ENCODE measurements at regions not wholly inside any gene's neighbourhood (a gene's known extent, or its start where the extent isn't known, plus 50 kb on each side); places are given as distances from the start of the nearest gene placed in this dataset.

DNA sequence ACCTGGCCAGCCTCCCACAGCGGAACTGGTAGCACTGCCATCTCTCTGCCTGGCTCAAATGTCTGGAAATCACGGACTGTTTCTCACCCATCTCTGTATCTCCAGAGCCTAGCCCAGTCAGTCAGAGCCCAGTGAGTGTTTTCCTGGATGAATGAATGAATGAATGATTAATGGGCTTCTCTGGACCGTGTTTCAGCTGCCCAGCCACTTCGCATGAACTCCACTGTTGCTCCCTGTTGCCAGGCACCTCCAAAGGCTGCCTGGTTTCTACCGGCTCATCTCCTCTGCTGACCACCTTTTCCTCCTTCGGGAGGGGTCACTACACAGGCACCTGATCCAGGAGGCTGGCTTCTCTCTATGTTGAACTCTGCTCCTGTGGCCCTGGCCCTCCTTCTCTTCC lies 91.0 kb upstream of the SDK2 start:
- H3K36me3 ChIP-seq: no peaks in the 10 kb centered on the region
- no peak for DNase-seq
- intact Hi-C loops (cut with DNase I; ENCODE audit: low total_unique reads): no loop called here
- no peaks in the 10 kb centered on the region for H3K27me3 ChIP-seq
- no peak overlapping the region for H3K27ac ChIP-seq
- no peak for TF ChIP-seq POLR2A (IDR thresholded peaks at IDR 0.05)
- TF ChIP-seq, protein P1, sequence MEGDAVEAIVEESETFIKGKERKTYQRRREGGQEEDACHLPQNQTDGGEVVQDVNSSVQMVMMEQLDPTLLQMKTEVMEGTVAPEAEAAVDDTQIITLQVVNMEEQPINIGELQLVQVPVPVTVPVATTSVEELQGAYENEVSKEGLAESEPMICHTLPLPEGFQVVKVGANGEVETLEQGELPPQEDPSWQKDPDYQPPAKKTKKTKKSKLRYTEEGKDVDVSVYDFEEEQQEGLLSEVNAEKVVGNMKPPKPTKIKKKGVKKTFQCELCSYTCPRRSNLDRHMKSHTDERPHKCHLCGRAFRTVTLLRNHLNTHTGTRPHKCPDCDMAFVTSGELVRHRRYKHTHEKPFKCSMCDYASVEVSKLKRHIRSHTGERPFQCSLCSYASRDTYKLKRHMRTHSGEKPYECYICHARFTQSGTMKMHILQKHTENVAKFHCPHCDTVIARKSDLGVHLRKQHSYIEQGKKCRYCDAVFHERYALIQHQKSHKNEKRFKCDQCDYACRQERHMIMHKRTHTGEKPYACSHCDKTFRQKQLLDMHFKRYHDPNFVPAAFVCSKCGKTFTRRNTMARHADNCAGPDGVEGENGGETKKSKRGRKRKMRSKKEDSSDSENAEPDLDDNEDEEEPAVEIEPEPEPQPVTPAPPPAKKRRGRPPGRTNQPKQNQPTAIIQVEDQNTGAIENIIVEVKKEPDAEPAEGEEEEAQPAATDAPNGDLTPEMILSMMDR (IDR thresholded peaks at IDR 0.05): no peak
- no peaks in the 10 kb centered on the region for H3K9me3 ChIP-seq
- no peaks in the 10 kb centered on the region for H3K4me1 ChIP-seq
- no peak overlapping the region for H3K4me3 ChIP-seq

DNA sequence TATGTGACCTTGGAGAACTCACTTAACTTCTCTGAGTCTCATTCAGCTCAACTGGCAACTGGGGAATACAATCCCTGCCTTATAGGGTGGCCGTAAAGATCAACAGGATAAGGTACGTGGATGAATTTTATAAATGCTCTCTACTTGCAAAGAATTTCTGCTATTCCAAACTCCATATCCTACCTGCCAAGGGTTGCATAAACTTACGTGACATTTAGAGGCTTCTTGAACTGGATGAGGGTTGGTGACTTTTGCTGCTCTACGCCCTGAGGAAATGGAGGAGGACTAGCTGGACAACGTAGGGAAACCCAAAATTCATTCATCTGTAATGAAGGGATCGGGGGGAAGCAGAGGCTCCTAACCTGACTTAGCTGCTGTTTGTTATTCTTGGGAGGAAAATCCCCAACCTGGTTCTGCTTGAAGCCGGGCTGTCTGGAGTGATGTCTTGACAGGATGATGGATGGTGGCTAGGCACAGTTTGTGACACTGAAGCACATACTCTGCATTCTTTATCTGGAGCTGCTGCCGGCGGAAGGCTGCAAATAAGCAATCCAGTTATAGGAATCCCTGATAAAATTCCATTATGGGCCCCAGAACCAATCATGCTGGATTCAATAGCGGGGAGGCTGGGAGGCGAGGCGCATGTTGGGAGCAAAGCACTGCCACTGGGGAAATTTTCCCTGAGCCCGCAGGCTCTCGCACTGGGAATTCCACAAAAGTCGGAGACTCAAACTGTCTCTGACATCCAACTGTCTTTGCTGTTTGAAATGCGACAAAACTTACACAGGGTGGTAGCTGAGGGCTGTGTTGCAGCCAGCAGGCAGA lies 94.7 kb upstream of the SDK2 start:
- H3K27me3 ChIP-seq: no peaks in the 10 kb centered on the region
- H3K4me1 ChIP-seq: no peaks in the 10 kb centered on the region
- no peak for TF ChIP-seq POLR2A (IDR thresholded peaks at IDR 0.05)
- TF ChIP-seq, protein P1 (IDR thresholded peaks at IDR 0.05): no peak

DNA sequence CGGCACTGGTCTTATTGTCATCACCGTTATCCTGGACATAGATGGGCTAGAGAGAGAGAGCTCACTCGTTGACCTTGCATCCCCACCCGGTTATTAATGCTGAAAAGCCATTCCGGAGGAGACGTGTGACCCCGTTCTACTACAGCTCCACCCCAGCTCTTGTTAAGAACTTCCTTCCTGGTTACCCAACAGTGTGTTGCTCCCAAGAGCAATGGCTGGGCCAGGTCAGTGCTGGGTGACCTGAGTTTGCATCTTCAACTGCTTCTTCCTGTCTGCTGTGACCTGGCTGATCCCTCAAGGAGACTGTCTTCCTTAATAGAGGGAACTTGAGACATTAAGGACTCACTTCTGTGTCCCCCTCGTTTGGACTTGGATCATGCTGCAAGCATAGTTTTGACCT lies 96.1 kb upstream of the SDK2 start:
- Histone ChIP-seq H3K4me3 (no peak overlapping the region), H3K27ac (no peak overlapping the region), H3K27me3 (no peaks in the 10 kb centered on the region), H3K4me1 (no peaks in the 10 kb centered on the region), H3K36me3 (no peaks in the 10 kb centered on the region), H3K9me3 (no peaks in the 10 kb centered on the region)
- intact Hi-C loops (cut with DNase I; ENCODE audit: low total_unique reads): no loop called here
- TF ChIP-seq, protein P1 (IDR thresholded peaks at IDR 0.05): no peak
- no peak for TF ChIP-seq POLR2A (IDR thresholded peaks at IDR 0.05)
- no peak for DNase-seq

More for the DNA sequence above, 94.7 kb upstream of the SDK2 start:
- no peaks in the 10 kb centered on the region for H3K9me3 ChIP-seq
- no peaks in the 10 kb centered on the region for H3K36me3 ChIP-seq
- H3K4me3 ChIP-seq: no peak overlapping the region
- no peak for DNase-seq
- intact Hi-C loops (cut with DNase I; ENCODE audit: low total_unique reads): no loop called here
- no peak overlapping the region for H3K27ac ChIP-seq

DNA sequence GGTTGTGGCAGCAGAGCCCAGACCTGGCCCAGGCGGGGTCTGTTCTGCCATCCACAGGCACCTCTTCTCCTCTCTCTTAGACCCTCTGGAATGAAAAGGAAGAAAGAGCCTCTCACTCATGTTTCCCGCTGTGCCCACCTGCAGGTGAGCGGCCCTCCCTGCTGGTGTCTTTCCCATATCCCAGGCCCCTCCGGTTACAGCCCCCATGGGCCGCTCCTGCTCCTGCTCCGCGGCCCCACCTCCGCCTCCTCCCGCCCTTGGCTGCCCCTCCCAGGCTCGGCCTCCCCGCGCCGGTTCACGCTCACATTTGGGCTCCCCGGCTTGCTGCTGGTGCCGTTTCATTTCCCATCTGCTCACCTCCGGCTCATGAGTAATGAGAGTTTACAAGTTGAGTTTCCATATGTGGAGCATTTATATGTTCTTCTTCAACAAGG lies 98.7 kb upstream of the SDK2 start:
- no peak overlapping the region for H3K4me3 ChIP-seq
- H3K27me3 ChIP-seq: no peaks in the 10 kb centered on the region
- no peaks in the 10 kb centered on the region for H3K36me3 ChIP-seq
- intact Hi-C loops (cut with DNase I; ENCODE audit: low total_unique reads): no loop called here
- TF ChIP-seq POLR2A (IDR thresholded peaks at IDR 0.05): no peak
- TF ChIP-seq, protein P1 (IDR thresholded peaks at IDR 0.05): no peak
- no peak for DNase-seq
- H3K4me1 ChIP-seq: no peaks in the 10 kb centered on the region
- no peak overlapping the region for H3K27ac ChIP-seq
- no peaks in the 10 kb centered on the region for H3K9me3 ChIP-seq

DNA sequence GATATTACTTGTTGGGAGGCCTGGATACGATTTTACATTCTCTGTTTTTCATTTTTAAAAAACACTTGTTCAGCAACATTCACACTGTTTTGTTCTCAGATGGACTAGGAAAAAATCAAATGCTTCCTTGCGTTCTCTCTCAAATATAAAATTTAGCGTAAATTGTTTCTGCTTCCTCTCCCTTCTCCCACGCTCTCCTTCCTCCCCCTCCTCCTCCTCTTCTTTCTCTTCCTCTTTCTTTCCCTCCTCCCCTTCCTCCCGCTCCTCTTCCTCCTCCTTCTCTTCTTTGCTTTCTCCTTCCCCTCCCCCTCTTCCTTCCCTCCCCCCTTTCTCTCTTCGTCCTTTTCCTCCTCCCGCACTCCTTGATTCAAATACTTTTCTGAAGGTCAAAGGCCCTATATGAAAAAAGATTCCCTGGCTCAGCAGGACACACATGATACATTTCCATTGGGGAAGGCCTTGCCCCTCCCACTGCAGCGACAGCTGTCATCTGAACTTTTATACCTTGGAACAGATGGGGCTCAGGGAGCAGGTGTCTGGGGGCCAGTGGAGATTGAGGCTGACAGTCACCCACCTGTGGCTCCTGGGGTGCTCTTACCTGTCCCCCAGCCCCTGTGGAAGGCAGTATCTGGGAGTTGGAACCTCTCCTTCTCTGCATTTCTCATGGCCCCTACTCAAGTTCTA lies 99.4 kb upstream of the SDK2 start:
- Histone ChIP-seq H3K27ac (no peak overlapping the region), H3K4me3 (no peak overlapping the region), H3K4me1 (no peaks in the 10 kb centered on the region), H3K27me3 (no peaks in the 10 kb centered on the region), H3K9me3 (no peaks in the 10 kb centered on the region), H3K36me3 (no peaks in the 10 kb centered on the region)
- intact Hi-C loops (cut with DNase I; ENCODE audit: low total_unique reads): no loop called here
- TF ChIP-seq, protein P1 (IDR thresholded peaks at IDR 0.05): no peak
- no peak for DNase-seq

Measured in uterus (tissue), 3 donors.